IPS-NIHi11 (cell line): ENCODE measurements at regions not wholly inside any gene's neighbourhood (a gene's known extent, or its start where the extent isn't known, plus 50 kb on each side); places are given as distances from the start of the nearest gene placed in this dataset.
"Not testable (repeated sequence)": the region's sequence is repeated elsewhere in the genome, so short reads cannot be mapped to it uniquely, and the experiment has no call there.

ENCODE experiments used
- DNase-seq: peaks from one replicate; pipeline ENCODE4 v3.0.0; 2012; ENCODE audit warnings: mixed read lengths, low spot score

DNA sequence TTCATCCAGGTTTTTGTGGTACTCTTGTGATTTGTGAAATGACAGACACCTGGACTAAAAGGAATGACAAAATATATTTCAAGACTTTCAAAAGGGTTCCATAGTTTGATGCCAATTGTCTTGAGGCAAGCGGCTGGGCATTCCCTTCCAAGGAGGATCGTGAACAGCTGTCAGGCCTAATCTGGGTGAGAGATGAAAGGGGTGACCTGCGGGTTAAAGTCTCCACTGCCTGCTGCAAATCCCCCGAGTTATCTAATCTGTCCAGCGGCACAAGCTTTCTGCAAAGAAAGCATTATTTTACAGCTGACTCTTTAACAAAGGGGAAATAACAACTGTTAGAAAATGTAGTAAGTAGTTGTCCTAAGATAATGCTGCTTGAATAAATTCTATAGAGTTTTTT is 128.7 kb upstream of the MB21D2 start:
- DNase-seq: no peak

DNA sequence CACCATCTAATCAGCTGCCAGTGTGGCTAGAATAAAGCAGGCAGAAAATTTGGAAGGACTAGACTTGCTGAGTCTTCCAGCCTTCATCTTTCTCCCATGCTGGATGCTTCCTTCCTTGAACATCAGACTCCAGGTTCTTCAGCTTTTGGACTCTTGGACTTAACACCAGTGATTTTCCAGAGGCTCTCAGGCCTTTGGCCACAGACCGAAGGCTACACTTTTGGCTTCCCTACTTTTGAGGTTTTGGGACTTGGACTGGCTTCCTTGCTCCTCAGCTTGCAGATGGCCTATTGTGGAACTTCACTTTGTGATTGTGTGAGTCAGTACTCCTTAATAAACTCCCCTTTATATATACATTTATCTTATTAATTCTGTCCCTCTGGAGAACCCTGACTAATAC is 129.8 kb upstream of the MB21D2 start:
- DNase-seq: not testable (repeated sequence)

DNA sequence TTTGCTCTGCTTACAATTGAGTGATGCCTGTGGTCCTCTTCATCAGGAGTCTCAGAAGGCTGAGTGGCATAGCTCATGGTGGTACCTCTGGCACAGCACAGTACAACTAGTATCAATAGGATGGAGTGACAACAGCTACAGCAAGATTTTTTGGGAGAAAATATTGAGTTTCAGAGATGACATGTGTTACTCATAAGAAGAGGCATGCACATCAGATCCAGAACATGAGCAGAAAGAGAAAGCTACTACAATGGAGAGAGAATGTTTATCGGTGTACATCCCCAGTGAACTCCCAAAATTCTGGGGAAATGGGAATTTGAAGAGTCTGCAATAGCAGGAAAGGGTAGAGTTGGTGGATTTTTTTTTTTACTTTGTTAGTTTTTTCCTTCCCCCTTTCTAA is 130.5 kb upstream of the MB21D2 start:
- DNase-seq: no peak

DNA sequence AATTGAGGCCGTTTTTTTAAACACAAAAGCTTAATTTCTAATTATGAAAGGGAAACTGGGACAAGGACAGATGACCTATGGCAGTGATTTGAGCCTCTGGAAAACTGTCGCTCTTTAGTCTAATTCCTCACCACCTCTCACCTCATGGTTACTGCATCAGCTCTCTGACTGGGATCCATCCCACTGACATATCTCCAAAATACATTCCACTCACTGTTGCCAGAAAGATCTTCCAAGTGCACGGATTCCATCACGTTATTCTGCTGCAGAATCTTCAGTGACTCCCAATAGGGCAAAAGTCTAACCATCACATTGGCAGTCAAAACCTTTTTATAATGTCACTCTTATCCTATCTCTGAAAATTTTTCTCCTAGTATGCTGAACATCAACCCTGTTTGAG is 132.3 kb upstream of the MB21D2 start:
- no peak for DNase-seq

DNA sequence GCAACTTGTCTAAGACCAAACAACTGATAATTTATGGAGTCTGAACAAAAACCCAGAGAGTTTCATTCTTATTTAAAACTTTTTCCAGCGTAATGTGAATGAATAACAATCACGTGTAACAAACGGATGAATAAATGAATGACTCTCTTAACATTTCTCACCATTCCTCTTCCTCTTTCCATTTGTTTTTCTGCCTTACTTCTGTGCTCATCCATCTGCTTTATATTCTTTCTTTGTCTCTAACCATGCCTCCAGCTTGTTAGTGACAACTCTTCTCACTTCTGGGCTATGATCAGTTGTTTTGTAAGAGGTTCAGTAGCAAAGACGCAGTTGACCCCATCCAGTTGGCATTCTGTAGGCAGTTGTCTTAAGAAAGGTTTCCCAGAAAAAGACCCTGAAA is 133.7 kb upstream of the MB21D2 start:
- DNase-seq: no peak

DNA sequence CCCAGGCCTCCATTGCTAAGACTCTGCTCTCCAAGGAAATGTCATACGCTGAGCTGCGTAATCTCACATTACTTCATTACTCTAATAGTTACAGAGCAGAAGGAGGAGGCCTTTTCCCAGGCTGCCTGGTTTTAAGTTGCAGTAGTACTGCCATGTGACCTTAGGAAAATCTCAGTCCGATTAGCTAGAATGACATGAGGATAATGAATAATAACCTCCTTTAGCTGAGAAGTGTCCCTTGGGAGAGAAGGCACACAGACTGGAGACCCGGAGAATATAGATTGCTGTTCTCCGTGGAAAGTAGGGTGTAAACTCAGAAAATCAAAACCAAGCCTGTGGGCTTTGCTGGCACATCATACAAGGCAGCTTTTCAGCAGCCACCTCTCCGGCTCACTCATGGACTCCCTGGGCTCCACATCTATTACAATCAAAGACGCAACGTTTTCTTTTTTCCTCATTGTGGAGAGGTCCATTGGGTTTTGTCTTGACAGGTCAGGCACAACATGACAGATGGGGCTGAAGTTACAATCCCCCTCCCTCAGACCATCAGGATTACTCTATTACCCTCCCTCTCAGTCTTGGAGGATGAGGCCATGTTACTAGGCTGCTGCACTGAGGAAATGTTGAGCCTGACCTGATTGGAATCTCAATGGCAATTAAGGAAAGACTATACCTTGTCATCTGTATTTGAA is 134.8 kb upstream of the MB21D2 start:
- no peak for DNase-seq

DNA sequence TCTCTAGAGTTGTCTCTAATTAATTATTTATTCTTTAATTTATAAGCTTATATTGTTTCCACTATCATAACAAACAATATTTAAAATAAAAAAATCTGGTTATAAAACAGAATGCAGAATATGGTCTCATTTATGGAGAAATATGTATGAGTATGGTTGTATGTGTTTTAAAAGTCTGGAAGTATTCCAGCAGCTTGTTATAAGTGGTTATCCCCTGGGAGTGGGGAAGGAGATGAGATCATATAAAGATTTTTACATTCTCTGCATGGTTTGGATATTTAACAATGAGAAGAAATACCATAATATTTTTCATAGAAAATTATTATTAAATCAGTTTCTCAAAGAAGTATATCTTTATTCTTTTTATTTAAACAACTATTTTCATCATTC is 135.4 kb upstream of the MB21D2 start:
- DNase-seq: no peak

DNA sequence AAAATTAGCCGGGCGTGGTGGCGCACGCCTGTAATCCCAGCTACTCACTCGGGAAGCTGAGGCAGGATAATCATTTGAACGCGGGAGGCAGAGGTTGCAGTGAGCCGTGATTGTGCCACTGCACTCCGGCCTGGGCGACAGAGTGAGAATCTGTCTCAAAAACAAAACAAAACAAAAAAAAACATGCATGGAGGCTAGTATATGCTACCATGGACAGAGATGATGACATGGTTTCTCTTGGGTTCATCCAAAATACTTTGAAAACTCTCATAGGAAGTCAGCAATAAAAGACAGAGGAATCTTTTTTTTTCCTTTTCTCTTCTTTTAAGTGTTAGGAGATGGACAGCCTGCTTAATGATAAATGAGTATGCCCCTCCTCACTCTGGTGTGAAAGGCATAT is 137.7 kb upstream of the MB21D2 start:
- DNase-seq: no peak

DNA sequence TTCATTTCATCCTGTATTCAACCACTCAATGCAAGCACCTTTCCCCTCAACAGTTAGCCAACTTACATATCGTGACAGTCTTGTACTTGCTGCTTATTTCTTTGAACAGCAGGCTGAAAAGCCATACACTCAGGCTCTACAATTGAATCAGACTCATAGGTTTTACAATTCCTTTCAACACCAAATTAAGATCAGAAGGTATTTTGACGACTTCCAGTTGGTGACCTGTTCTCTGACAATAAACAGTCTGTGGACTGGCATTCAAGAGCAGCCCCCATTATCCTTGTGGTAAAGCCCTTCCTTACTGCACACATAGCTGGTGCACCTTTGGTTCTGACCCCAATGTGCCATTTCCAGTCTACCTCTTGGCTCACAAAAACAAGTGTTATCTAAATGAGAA is 140.0 kb upstream of the MB21D2 start:
- no peak for DNase-seq

DNA sequence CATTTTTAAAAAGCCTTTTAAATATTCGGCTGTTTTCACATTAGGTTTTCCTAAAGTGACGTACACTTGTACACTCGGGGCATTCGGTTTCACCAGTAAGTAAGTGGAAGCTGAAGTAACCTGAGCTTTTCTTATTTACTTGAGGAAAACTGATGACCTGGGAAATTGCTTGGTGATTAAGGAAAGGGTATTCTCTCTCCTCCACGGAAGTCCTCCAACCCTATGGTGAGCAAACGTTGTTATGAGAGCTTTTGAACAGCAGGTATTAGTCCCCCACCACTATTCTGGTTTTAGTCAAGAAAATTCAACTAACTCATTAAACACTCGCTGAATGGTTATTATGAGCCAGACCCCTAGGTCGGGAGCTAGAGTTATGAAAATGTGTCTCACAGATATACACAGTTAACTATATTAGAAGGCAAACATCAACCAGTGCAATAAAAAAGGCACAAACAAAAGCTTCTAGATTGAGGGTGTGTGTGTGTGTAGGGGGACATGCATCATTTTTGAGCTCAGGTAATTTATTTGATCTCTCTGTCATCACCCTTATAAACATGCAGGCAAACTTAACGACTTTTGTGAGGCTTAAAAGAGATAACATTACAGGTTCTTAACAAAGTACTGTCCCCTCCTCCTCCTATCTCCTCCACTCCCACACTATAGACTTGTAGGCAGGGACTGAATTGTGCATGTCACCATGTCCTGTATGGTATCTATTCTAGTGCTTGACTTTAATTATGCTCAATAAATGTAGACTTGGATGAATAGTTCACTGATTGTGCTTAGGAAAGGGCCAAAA is 143.3 kb upstream of the MB21D2 start:
- DNase-seq: no peak

DNA sequence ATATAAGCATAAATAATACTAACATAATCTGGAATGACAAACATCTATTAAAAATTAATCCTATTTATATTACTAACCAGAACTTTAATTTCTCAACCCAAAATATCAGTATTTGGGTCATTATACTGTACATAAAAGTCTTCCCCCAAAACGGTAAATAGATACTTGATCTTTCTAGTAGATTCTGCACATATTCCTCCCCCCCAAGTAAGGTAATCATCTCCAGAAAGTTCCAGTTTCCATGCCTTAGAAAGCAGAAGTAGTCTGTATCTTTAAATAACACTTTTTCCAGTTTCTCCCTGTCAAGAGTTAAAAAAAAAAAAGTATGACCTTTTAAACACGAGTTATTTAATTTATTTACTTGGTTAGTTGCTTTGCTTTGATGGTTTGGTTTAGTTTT is 150.7 kb upstream of the MB21D2 start:
- DNase-seq: no peak

DNA sequence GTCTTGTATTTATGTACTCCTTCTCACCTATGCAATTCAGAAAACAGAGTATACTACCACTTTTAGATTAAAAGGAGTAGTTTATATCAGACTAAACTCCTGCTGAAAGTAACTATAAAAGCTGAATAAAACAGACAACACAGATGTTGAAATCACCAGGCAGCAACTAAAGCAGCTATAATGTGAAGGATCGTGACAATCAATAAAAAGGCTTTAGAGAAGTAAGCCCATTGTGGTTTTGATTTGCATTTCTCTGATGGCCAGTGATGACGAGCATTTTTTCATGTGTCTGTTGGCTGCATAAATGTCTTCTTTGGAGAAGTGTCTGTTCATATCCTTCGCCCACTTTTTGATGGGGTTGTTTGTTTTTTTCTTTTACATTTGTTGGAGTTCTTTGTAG is 152.1 kb upstream of the MB21D2 start:
- not testable (repeated sequence) for DNase-seq

DNA sequence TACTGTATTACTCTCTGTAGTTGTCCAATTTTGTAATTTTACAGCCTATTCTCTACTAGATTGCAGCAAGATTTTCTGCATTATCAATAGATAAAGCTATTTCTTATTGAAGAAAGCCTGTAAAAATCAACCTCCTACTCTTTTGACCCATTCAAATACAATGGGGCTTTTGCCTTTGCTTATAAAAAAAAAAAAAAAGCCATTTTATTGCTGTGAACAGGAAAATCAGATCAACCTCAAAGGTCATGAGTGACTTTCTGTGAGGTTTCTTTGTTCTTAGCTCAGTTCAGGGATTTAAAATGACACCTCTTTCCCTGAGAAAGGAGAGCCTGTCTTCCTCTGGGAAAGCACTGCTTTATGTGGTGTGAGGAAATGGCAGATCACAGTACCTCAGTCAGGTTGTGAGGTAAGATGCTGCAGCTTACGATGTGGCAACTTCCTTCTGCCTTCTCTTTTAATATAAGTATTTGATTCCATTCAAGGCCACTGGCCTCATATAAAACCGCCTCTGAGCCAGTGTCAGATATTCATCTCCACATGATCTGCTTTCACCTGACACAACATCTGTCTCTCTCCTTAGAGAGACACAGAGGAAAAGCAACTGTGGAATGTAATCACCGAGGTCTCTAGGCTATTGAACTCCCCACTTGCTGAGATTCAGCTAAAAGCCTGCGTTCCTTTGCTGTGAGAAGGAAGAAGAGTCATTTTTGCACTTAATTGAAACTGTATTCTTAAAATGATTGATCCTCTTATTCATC is 161.5 kb upstream of the MB21D2 start:
- no peak for DNase-seq

DNA sequence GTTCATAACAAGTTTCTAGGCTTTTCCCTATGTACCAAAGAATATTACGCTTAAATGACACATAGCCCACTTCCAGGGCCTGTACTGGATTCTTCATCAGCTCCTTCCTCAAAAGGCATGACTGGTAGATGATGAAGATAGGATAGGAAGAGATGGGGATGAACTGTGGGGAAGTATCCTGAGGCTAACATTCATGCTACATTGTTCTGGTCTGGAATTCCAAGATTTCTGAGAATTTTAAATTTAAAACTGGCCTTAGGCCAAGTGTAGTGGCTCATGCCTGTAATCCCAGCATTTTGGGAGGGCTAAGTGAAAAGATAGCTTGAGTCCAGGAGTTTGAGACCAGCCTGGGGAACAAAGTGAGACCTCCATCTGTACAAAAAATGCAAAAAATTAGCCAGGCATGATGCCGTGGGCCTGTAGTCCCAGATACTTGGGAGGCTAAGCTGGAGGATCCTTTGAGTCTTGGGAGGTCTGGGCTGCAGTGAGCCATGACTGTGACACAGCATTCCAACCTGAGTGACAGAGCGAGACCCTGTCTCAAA is 160.1 kb upstream of the PLAAT1 start:
- no peak for DNase-seq

DNA sequence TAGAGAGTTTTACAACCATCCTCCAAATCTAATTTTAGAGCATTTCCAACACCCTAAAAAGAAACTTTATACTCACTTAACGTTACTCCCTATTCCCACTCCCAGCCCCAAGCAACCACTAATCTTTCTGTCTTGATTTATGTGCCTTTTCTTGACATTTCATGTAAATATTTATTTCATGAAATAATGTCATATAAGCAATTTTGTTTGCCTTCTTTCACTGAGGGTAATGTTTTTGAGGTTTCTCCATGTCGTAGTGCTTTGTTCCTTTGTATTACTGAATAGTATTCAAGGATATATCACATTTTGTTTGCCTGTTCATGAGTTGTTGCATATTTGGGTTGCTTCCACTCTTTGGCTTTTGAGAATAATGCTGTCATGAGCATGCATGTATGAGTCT is 155.4 kb upstream of the PLAAT1 start:
- DNase-seq: no peak

DNA sequence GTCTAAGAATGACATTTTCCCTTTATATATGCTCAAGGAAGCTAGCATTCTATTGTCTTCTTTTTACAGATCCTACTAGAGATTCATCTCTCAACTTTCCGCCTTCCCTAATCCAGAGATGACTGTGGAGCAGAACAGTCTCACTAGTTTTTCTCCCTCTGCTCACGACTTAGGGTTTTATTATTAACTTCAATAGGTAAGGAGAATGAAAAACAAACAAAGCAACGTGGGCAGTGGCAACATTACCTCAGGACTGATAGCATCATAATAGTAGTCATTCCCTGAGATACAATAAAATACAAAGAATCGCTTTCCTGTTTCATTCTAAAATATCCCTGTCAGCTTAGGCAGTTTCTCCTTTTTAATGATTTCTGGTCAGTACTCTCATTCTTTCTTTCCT is 154.3 kb upstream of the PLAAT1 start:
- DNase-seq: no peak

DNA sequence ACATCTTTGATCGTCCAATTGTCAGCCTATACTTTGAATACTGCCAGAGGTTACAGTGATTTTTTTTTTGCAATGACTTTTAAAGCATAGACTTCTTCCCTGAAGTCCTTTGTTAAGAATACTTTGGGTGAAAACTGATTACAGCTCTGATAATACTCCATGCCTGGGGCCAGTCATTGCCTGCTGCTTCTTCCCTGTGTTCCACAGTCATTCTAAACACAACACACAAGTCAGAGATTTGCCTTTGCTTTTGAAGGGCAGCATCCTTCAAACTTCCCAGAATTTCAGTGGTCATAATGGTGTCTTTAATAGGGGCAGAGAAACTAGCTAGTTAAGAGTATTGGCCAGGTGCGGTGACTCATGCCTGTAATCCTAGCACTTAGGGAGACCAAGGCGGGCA is 153.7 kb upstream of the PLAAT1 start:
- DNase-seq: no peak

DNA sequence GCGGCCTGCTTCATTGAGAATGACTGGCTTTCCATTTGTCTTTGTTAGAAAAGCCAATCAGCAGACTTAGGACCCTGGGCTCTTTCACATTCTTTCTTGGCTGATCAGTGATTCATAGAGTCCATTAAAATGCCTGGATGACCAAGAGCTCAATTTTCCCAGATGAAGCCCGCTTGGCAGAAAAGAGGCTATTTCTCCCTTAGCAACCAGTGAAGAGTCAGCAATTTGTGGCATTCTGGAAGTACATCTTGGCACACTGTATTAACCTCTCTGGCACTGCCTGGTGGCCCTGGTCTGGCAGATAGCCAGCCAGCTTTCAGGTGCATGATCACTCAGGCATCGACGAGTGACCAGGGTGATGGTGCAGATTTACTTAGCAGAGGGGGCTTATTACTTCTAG is 145.7 kb upstream of the PLAAT1 start:
- DNase-seq: no peak

DNA sequence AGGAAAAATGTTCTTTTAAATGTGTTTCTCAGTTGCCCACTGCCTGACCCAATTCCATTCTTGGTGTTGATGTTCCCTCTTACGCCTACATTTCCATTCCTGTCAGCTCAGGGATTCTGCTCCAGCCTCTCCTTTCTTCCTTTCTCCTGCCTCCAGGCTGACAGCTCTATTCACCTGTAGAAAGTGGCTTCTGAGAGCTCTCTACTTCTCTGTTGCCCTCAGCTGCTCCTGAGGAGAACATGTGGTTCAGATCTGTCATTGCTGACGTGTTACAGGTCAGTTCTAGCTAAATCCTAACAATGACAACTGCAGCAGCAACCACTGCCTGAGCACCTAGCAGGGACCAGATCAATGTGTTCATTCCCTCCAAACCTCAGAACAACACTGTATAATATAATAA is 144.9 kb upstream of the PLAAT1 start:
- DNase-seq: no peak

DNA sequence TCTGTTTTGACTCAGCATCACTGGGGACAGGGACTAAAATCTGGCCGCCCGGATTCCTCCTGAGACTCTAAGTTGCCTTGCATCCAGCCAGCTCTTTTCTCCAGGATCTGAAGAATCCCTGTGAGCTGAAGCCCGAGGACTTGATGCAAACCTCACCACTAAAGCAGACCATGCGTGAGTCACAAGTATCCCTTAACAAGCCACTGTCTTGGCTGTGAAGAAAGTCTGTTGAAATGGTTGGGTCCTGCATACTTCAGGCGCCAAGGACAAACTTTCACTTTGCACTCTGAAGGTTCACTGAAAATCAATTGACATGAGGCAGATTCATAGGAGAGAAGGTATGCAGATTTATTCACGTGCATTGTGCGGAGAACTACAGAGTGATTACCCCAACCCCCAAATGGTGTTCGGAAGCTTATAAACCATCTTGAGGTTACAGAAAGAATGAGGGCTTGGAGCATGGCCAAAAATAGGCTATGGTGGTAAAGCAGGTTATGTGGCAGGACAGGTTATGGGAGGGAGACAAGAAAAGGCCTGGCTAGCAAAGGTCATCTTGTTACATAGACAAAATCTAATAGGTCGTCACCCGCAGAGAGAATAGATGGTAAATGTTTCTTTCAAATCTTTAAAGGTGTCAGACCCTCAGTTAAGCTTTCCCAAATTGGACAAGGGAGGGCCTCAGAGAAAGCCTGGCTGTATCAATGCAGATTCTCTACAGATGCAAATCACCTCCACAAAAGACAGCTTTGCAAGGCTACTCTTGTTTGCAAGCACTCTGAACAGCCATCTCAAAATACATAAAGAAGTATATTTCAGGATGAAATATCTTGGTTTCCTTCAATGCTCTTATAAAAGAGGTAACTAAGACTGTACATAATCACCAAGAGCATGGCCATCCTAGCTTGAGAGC is 126.3 kb upstream of the PLAAT1 start:
- no peak for DNase-seq

DNA sequence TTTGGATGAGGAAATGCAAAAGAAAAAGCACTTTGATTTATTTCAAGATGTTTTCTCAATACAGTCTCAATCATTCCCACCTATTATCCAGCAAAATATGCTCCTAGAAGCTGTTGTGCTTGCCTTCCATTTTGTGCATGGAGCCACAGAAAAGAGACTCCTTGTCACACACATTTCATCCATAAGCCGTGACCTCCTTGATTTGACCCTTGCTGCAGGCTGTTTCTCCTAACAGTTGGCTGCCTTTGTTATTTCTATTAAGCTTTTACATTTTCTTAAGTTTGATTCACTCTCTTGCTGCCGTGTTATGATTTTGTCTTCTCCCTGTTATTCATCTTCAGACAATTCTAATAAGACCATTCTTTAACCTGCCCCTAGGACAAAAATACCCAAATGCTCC is 124.2 kb upstream of the PLAAT1 start:
- DNase-seq: no peak

DNA sequence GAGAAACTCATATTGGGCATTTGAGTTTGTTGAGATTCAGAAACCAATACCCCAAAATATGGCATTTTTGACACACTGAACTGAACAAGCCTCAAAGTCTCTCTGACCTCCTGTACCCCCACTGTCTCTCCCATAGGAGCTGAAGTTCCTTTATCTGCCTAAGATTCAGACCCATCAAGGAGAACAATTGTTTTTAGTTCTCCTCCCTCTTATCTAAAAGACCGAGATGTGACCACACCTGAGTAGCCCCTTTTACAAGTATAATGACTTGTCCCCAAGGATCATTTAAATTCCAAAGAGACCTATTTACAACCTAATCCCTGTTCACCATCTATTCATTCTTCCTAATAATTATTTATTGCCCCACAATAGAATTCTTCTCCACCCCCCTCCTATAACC is 122.1 kb upstream of the PLAAT1 start:
- DNase-seq: no peak
